OCI-LY3 (cell line): ENCODE measurements at regions not wholly inside any gene's neighbourhood (a gene's known extent, or its start where the extent isn't known, plus 50 kb on each side); places are given as distances from the start of the nearest gene placed in this dataset.

Experiments used
- H2AFZ ChIP-seq: fragments of 200-600, 300-600 bp; shearing (Covaris generic); 2 replicates; pipeline ENCODE4 v1.6.0; 2014; ENCODE audit warnings: antibody characterized with exemption, low read depth, low read length
- H3K27ac ChIP-seq: fragments of 200-600, 300-600 bp; sonication (generic); 2 replicates; pipeline ENCODE4 v1.5.1; 2014; ENCODE audit warnings: mild to moderate bottlenecking, low read length, moderate library complexity, mixed read lengths
- H3K27me3 ChIP-seq: fragments of 200-600, 300-600 bp; sonication (generic); 2 replicates; pipeline ENCODE4 v1.6.1; 2014; ENCODE audit warnings: low read depth, low read length, mixed read lengths
- H3K36me3 ChIP-seq: fragments of 200-600, 300-600 bp; sonication (generic); replicated peaks from 2 replicates; pipeline ENCODE3; 2014; ENCODE audit warnings: low read depth, low read length, mixed read lengths
- H3K4me1 ChIP-seq: fragments of 300-600, 200-600 bp; sonication (generic); 2 replicates; pipeline ENCODE4 v1.6.1; 2014; ENCODE audit warnings: low read length, mixed read lengths
- H3K4me2 ChIP-seq: fragments of 200-600, 300-600 bp; sonication (generic); 2 replicates; pipeline ENCODE4 v1.6.1; 2014; ENCODE audit warnings: low read length, mixed read lengths
- H3K4me3 ChIP-seq: fragments of 300-600, 200-600 bp; sonication (generic); 2 replicates; pipeline ENCODE4 v1.5.1; 2014; ENCODE audit warnings: antibody characterized with exemption, mild to moderate bottlenecking, low read length, moderate library complexity
- H3K79me2 ChIP-seq: fragments of 300-600, 200-600 bp; shearing (Covaris generic); 2 replicates; pipeline ENCODE4 v1.6.1; 2014; ENCODE audit warnings: mild to moderate bottlenecking, low read length, mixed read lengths
- H3K9ac ChIP-seq: fragments of 300-600, 200-600 bp; shearing (Covaris generic); 2 replicates; pipeline ENCODE4 v1.6.0; 2014; ENCODE audit warnings: mild to moderate bottlenecking, low read length, moderate library complexity
- H3K9me3 ChIP-seq: fragments of 200-600, 300-600 bp; shearing (Covaris generic); 2 replicates; pipeline ENCODE4 v1.6.1; 2014; ENCODE audit warnings: low read length, mixed read lengths; ENCODE audit not compliant: insufficient read depth
- H4K20me1 ChIP-seq: fragments of 200-600, 300-600 bp; sonication (generic); 2 replicates; pipeline ENCODE4 v1.6.1; 2016; ENCODE audit warnings: low read length, mixed read lengths; ENCODE audit not compliant: insufficient read depth
- CTCF ChIP-seq: fragments of 200-600, 300-600 bp; sonication (generic); IDR thresholded peaks from 2 replicates; pipeline ENCODE4 v1.5.1; 2014; ENCODE audit warnings: antibody characterized with exemption, low read length, low read depth
- EZH2phosphoT487 ChIP-seq: fragments of 200-600 bp; shearing (Covaris generic); IDR thresholded peaks from 2 replicates; pipeline ENCODE4 v1.6.1; 2018; ENCODE audit warnings: antibody characterized with exemption, mixed run types, low read depth

DNA sequence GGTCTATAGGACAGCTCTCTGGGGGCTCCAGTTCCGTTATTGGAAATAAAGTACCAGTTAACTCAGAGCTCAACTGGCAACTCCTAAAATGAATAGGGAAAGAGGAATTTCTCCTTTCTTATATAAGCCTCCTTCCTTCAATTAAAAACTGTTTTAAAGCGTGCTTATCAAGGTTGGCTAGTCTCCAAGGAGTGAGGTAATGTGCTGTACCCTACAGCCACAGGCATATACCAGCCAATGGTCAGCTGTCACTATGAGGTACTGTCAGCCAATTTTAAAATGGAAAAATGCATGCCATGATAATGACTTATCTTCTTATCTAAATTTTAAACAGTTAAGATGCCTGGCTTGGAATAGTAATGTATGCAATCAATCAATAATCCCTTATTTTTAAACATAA, 76.2 kb downstream of the PLCE1 start:
- H3K4me2 ChIP-seq = no peak overlapping the region
- H2AFZ ChIP-seq = no peak overlapping the region
- no peaks in the 10 kb centered on the region for H3K36me3 ChIP-seq
- no peaks in the 10 kb centered on the region for H4K20me1 ChIP-seq
- H3K27me3 ChIP-seq = no peaks in the 10 kb centered on the region
- TF ChIP-seq CTCF = no peak
- no peak for TF ChIP-seq EZH2phosphoT487
- no peaks in the 10 kb centered on the region for H3K79me2 ChIP-seq
- no peaks in the 10 kb centered on the region for H3K9me3 ChIP-seq
- no peak overlapping the region for H3K9ac ChIP-seq
- H3K27ac ChIP-seq = no peak overlapping the region
- no peak overlapping the region for H3K4me3 ChIP-seq
- H3K4me1 ChIP-seq = no peaks in the 10 kb centered on the region

DNA sequence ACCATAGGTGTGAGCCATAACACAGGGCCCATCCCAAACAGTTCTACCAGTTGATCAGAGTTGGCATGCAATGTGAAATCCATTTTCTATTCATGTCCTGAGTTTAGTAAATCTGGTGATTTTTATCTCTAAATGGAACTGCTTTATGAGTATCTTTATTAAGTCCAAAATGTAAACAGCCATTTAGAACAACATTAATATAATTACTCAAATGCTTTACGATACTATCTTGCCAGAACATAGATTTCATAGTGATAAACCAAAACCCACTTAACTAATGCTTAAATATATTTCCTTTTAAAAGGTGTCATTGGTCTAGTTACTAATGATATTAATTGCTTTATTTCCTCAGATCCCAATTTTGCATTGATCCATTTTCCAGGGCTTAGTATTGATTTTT, 80.7 kb downstream of the PLCE1 start:
- Histone ChIP-seq H3K4me1 (no peaks in the 10 kb centered on the region), H3K4me2 (no peak overlapping the region), H3K36me3 (no peaks in the 10 kb centered on the region), H3K27me3 (no peaks in the 10 kb centered on the region), H3K9ac (no peak overlapping the region), H3K9me3 (no peaks in the 10 kb centered on the region), H2AFZ (no peak overlapping the region), H3K79me2 (no peaks in the 10 kb centered on the region), H4K20me1 (no peaks in the 10 kb centered on the region), H3K4me3 (no peak overlapping the region), H3K27ac (no peak overlapping the region)
- no peak for TF ChIP-seq EZH2phosphoT487

DNA sequence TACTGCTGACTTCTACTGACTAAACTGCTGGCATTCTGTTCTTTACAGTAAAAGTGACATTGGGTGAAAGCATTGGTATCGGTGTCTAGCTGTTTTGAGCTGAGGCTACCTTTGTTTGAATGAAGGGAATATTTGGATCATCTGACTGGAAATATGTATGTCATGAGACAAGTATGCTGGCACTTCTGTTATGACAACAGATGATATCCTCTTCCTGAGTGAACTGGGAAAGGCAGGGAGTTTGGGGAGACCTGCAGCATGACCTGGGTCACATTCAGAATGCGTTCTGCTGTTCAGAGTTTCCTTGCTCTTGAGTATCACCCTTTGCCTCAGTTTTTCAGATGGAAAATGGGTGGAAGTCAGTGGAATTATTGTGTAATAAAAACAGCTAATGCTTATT, 81.8 kb downstream of the PLCE1 start:
- Histone ChIP-seq H2AFZ (no peak overlapping the region), H3K36me3 (no peaks in the 10 kb centered on the region), H3K27me3 (no peaks in the 10 kb centered on the region), H3K79me2 (no peaks in the 10 kb centered on the region), H3K9ac (no peak overlapping the region), H3K4me2 (no peak overlapping the region), H3K9me3 (no peaks in the 10 kb centered on the region), H3K27ac (no peak overlapping the region), H3K4me1 (no peaks in the 10 kb centered on the region), H3K4me3 (no peak overlapping the region), H4K20me1 (no peaks in the 10 kb centered on the region)
- TF ChIP-seq CTCF (no peak), EZH2phosphoT487 (no peak)

GRCh38 chr10:94076325-94076841, 82.7 kb downstream of the PLCE1 start:
- H3K4me2 ChIP-seq = no peak overlapping the region
- H3K4me1 ChIP-seq = no peaks in the 10 kb centered on the region
- no peaks in the 10 kb centered on the region for H3K9me3 ChIP-seq
- H3K4me3 ChIP-seq = no peak overlapping the region
- H3K27me3 ChIP-seq = no peaks in the 10 kb centered on the region
- no peaks in the 10 kb centered on the region for H4K20me1 ChIP-seq
- no peak overlapping the region for H2AFZ ChIP-seq
- TF ChIP-seq EZH2phosphoT487 (no peak), CTCF (no peak)
- no peaks in the 10 kb centered on the region for H3K36me3 ChIP-seq
- no peak overlapping the region for H3K27ac ChIP-seq
- H3K9ac ChIP-seq = no peak overlapping the region
- no peaks in the 10 kb centered on the region for H3K79me2 ChIP-seq

DNA sequence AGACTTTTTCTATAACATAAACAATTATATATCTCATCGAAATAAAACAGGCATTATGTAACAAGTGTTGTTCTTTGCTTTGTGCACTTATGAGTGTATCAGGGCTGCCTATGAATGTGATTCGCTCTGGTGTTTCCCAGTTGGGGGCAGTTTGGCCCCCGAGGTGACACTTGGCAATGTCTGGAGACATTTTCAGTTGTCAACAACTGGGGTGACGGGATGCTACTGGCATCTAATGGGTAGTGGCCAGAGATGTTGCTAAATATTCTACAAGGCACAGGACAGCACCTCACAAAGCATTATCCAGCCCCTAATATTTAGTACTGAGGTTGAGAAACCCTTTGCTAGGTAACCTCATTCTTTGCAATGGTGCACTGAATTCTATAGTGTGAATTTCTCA, 83.3 kb downstream of the PLCE1 start:
- no peak overlapping the region for H3K27ac ChIP-seq
- H3K36me3 ChIP-seq = no peaks in the 10 kb centered on the region
- no peaks in the 10 kb centered on the region for H4K20me1 ChIP-seq
- TF ChIP-seq EZH2phosphoT487 (no peak), CTCF (no peak)
- no peak overlapping the region for H3K9ac ChIP-seq
- H3K9me3 ChIP-seq = no peaks in the 10 kb centered on the region
- no peak overlapping the region for H2AFZ ChIP-seq
- no peaks in the 10 kb centered on the region for H3K4me1 ChIP-seq
- no peaks in the 10 kb centered on the region for H3K79me2 ChIP-seq
- H3K4me2 ChIP-seq = no peak overlapping the region
- no peak overlapping the region for H3K4me3 ChIP-seq
- no peaks in the 10 kb centered on the region for H3K27me3 ChIP-seq
